Coronary artery (tissue), 2 donors: ENCODE measurements at regions not wholly inside any gene's neighbourhood (a gene's known extent, or its start where the extent isn't known, plus 50 kb on each side); places are given as distances from the start of the nearest gene placed in this dataset.

Experiments
- DNase-seq: peaks from one replicate; pipeline ENCODE4 v3.0.0-alpha.2; 2017; ENCODE audit warnings: low spot score
- H3K27ac ChIP-seq, 2 donors: fragments of 200-600 bp; sonication (generic); one replicate each; pipeline ENCODE4 v1.5.1; 2016 to 2019
- H3K4me3 ChIP-seq: fragments of 200-600 bp; sonication (generic); 2 replicates; pipeline ENCODE4 v1.5.1; 2016; ENCODE audit warnings: mild to moderate bottlenecking, moderate library complexity
- TF ChIP-seq, protein P1 (sequence below): fragments of 200-600 bp; sonication (generic); IDR thresholded peaks from one replicate; pipeline ENCODE4 v1.5.1; 2019; ENCODE audit warnings: antibody characterized with exemption

DNA sequence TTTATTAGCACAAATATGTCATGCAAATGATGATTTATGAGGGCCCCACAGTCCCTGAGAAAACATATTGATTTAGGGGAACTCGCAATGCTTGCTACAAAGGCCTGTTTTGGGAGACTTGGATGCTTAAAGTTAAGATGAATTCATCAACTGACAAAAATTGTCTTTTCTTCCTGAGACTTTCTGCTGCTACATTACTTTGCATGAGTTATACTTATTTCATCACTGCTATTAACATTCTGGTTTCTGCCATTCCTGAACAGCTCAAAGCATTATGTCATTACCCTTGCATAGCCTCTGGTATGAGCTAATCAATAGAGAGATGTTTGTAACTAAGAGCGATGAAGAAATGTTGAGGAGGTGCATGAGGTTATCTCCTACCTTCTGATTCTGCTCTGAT is 74.4 kb downstream of the SOX11 start:
- Histone ChIP-seq H3K27ac (no peak overlapping the region), H3K4me3 (no peak overlapping the region)
- DNase-seq = no peak
- TF ChIP-seq, protein P1, sequence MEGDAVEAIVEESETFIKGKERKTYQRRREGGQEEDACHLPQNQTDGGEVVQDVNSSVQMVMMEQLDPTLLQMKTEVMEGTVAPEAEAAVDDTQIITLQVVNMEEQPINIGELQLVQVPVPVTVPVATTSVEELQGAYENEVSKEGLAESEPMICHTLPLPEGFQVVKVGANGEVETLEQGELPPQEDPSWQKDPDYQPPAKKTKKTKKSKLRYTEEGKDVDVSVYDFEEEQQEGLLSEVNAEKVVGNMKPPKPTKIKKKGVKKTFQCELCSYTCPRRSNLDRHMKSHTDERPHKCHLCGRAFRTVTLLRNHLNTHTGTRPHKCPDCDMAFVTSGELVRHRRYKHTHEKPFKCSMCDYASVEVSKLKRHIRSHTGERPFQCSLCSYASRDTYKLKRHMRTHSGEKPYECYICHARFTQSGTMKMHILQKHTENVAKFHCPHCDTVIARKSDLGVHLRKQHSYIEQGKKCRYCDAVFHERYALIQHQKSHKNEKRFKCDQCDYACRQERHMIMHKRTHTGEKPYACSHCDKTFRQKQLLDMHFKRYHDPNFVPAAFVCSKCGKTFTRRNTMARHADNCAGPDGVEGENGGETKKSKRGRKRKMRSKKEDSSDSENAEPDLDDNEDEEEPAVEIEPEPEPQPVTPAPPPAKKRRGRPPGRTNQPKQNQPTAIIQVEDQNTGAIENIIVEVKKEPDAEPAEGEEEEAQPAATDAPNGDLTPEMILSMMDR = no peak

GRCh38 chr2:5777131-5777535 is 84.9 kb downstream of the SOX11 start:
- Histone ChIP-seq H3K4me3 (no peak overlapping the region), H3K27ac (no peak overlapping the region)
- TF ChIP-seq, protein P1 = no peak
- DNase-seq = no peak

DNA sequence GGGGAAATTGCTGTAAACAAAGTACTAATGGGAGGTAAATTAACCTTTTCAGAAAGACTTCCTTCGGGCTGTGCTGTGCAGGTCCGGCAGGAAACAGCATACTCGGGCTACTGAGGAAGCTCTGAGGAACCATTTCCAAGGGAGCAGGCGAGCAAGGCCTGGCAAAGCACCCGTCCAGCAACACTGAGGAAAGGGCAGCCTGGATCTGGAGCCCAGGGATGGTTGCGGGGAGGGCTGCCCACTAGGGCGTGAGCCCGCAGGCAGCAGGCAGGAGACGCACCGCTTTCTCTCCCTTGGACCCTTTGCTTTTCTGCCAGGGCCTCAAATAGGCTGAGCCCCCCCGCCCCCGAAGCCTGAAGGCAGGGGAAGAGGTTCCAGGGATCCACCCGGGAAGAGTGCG is 89.5 kb downstream of the SOX11 start:
- Histone ChIP-seq H3K4me3 (no peak overlapping the region), H3K27ac (no peak overlapping the region)
- DNase-seq = no peak
- TF ChIP-seq, protein P1 = no peak

DNA sequence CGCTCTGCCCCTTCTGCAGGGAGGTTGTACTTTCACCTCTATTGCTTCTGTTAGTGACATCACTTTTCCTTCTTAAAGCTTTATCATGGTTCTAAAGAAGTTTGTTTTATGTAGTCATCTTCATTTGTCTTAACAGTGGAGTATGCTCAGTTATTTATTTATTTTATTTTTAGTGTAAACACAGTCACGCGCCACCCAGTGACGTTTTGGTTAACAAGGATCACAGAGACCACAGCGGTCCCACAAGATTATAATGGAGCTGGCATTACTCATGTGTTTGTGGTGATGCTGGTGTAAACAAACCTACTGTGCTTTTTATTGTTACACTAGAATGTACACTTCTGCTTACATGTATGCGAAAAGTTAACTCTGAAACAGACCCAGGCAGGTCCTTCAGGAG is 89.9 kb downstream of the SOX11 start:
- TF ChIP-seq, protein P1 = no peak
- no peak overlapping the region for H3K27ac ChIP-seq
- no peak overlapping the region for H3K4me3 ChIP-seq
- DNase-seq = no peak

DNA sequence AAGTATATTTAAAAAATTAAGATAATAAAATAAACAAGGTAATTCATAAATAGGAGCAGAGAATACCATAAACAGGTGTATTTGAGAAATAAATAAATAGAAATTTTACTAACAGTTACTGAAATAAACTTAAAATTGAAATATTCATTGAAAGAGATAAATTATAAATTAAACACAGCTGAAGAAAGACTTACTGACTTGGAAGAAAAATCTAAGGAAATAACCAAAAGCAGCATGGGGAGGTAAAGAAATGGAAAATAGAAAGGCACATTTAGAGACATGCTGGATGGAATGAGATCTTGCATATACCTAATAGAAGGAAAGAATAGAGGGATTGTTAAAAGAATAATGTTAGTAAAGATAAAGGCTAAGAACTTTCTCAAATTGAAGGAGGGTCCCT is 96.3 kb downstream of the SOX11 start:
- Histone ChIP-seq H3K4me3 (no peak overlapping the region), H3K27ac (no peak overlapping the region)
- TF ChIP-seq, protein P1 = no peak
- DNase-seq = no peak

DNA sequence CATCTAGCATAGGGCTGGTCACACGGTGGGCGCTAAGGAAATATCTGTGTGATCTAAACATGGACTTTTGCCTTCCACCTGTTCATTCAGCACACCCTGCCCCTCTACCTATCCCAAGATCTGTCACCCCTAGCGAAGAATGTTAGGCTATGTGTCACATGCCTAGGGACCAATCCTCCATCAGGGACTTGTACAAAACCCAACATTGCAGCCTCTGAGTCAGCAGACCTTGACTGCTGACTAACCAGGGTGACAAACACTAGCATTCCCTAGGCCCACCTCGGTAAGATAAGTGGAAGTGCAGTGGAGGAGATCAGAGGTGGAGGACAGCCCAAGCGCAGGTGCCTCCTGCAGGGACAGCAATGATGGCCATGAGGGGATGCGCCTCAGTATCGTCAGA is 99.2 kb downstream of the SOX11 start:
- DNase-seq = no peak
- H3K4me3 ChIP-seq = no peak overlapping the region
- no peak overlapping the region for H3K27ac ChIP-seq
- TF ChIP-seq, protein P1 = no peak

GRCh38 chr2:5794012-5794411 is 101.8 kb downstream of the SOX11 start:
- TF ChIP-seq, protein P1 = no peak
- H3K4me3 ChIP-seq = no peak overlapping the region
- DNase-seq = no peak
- no peak overlapping the region for H3K27ac ChIP-seq
